Body of pancreas (tissue), 4 donors: ENCODE measurements at regions not wholly inside any gene's neighbourhood (a gene's known extent, or its start where the extent isn't known, plus 50 kb on each side); places are given as distances from the start of the nearest gene placed in this dataset.
A peak's percentile ranks its signal among the peaks of the same experiment; 100 is the strongest.

Experiments used
- ATAC-seq: fragments of 150-250 bp; one replicate; pipeline ENCODE4 v1.9.1; 2016
- DNase-seq, 4 donors: peaks; one replicate each; pipeline ENCODE4 v3.0.0-alpha.2; 2019
- H3K27ac ChIP-seq, 4 donors: fragments of 200-600 bp; sonication (generic); 1 replicate in 3 of 4; 2 replicates in 1 of 4; pipeline versions ENCODE4 v1.5.1 to v1.6.1; 2016 to 2019; ENCODE audit warnings: mild to moderate bottlenecking in 1 of 4, mixed read lengths in 1 of 4, moderate library complexity in 1 of 4
- H3K27me3 ChIP-seq, 2 donors: fragments of 200-600 bp; sonication (generic); one replicate each; pipeline ENCODE4 v1.6.0; 2016; ENCODE audit warnings: mild to moderate bottlenecking in 1 of 2
- H3K36me3 ChIP-seq, 2 donors: fragments of 200-600 bp; sonication (generic); replicated peaks in 1 of 2; 2 replicates each; pipeline ENCODE4 v1.5.1; 2016; ENCODE audit warnings: low read depth in 2 of 2; ENCODE audit not compliant: insufficient read depth in 1 of 2
- H3K4me1 ChIP-seq: fragments of 200-600 bp; sonication (generic); one replicate; pipeline ENCODE4 v1.6.0; 2016
- H3K4me3 ChIP-seq, 2 donors: fragments of 200-600 bp; sonication (generic); 1 replicate in 1 of 2; 2 replicates in 1 of 2; pipeline ENCODE4 v1.5.1; 2016 to 2019
- H3K9me3 ChIP-seq, 3 donors: fragments of 200-600 bp; sonication (generic); 1 replicate in 2 of 3; 2 replicates in 1 of 3; pipeline ENCODE4 v1.5.1; 2016
- POLR2A ChIP-seq, 3 donors: fragments of 450-650 bp; IDR thresholded peaks; one replicate each; pipeline ENCODE4 v1.6.1; 2016; ENCODE audit warnings: antibody characterized with exemption in 3 of 3, mild to moderate bottlenecking in 2 of 3
- WGBS, 2 donors: methylation state at CpG; one replicate each; pipeline ENCODE4 v1.1.5; 2017; 5-methylcytosine and 5-hydroxymethylcytosine counted together
- intact Hi-C: fragments of 100-400 bp; cut with DNase I; formaldehyde crosslinking; loops from one replicate; pipeline ENCODE4 v1.15.1; 2023
- TF ChIP-seq, protein P1 (sequence below), 7 experiments: fragments of 450-650 bp in 4 of 7; fragments of 200-600 bp in 3 of 7; sonication (generic) in 3 of 7; IDR thresholded peaks; one replicate each; pipeline ENCODE4 v1.5.1; 2016 to 2019; ENCODE audit warnings: antibody characterized with exemption in 7 of 7

DNA sequence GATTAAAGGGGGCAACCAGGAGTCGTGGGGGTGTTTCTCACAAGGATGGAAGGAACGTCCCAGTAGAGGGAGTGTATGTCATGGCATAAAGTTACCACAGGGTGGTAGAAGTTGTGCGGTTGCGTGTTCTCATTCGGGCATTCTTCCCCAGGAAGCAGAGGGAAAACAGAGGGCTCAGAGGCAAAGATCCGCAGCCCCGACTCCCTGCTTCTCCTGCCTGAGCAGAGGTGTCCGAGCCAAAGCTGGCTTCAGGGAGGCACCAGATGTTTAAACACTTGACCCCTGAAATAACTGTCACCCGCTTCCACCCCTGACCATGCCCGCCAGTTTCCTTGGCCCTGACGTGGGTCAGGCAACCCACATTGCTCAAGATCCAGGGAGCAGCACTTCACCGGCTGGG is 83.7 kb downstream of the EN1 start:
- Histone ChIP-seq H3K9me3 (no peaks in the 10 kb centered on the region), H3K4me1 (peaks cover 9% of the 10 kb centered on the region), H3K27me3 (no peaks in the 10 kb centered on the region), H3K36me3 (no peaks in the 10 kb centered on the region), H3K4me3 (no peak overlapping the region), H3K27ac (no peak overlapping the region)
- TF ChIP-seq, protein P1, sequence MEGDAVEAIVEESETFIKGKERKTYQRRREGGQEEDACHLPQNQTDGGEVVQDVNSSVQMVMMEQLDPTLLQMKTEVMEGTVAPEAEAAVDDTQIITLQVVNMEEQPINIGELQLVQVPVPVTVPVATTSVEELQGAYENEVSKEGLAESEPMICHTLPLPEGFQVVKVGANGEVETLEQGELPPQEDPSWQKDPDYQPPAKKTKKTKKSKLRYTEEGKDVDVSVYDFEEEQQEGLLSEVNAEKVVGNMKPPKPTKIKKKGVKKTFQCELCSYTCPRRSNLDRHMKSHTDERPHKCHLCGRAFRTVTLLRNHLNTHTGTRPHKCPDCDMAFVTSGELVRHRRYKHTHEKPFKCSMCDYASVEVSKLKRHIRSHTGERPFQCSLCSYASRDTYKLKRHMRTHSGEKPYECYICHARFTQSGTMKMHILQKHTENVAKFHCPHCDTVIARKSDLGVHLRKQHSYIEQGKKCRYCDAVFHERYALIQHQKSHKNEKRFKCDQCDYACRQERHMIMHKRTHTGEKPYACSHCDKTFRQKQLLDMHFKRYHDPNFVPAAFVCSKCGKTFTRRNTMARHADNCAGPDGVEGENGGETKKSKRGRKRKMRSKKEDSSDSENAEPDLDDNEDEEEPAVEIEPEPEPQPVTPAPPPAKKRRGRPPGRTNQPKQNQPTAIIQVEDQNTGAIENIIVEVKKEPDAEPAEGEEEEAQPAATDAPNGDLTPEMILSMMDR (IDR thresholded peaks at IDR 0.05): no peak
- TF ChIP-seq POLR2A (IDR thresholded peaks at IDR 0.05): no peak
- DNase-seq (no peak), ATAC-seq (no peak)
- intact Hi-C loops: no loop called here
- 58 to 71% methylated on average over 12 of the region's 12 CpGs for WGBS, 2 donors

DNA sequence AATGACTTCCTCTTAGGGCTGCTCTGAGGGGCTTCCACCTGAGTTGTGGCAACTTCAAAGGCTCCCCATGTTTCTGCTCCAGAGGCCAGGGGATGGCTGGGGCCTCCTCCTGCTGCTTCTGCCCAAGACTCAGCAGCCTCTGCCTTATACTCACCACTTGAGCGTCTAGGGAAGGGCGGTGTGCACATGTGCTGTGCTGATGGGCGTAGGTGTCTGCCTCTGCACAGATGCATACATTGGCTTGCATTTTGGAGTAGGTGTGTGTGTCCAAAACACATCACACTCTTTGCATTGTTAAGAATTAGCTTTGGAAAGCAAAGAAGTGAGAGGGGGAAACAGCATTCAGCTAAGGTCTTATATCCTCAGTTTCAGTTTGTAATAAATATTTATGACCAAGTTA is 85.2 kb downstream of the EN1 start:
- Histone ChIP-seq H3K36me3 (no peaks in the 10 kb centered on the region), H3K9me3 (no peaks in the 10 kb centered on the region), H3K27me3 (no peaks in the 10 kb centered on the region), H3K4me3 (no peak overlapping the region), H3K27ac (no peak overlapping the region), H3K4me1 (no peaks in the 10 kb centered on the region)
- no peak for ATAC-seq
- 87 to 92% methylated on average over 3 of the region's 3 CpGs for WGBS, 2 donors
- no peak for DNase-seq
- TF ChIP-seq, protein P1 (IDR thresholded peaks at IDR 0.05): no peak
- no peak for TF ChIP-seq POLR2A (IDR thresholded peaks at IDR 0.05)
- intact Hi-C loops: no loop called here

DNA sequence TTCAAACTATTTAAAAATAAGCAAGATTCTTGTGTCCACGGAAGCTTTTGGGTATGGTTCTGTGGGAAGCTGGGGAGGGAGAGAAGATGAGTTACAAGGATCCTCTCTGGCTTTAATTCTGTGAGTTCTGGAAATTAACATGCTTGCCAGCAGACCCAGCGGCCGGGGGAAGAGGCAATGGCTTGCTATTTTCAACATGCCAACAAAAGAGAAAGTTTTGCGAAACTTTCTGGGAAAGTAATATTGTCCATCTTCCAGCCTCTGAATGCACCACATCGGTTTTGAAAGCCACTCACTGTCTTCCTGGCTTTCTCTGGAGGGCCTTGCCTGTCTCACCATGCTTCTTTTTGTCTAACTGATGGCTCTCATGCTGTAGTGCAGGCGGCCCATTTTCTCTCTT is 85.7 kb downstream of the EN1 start:
- H3K36me3 ChIP-seq: no peaks in the 10 kb centered on the region
- H3K9me3 ChIP-seq: no peaks in the 10 kb centered on the region
- DNase-seq (no peak), ATAC-seq (no peak)
- no peaks in the 10 kb centered on the region for H3K27me3 ChIP-seq
- TF ChIP-seq, protein P1 (IDR thresholded peaks at IDR 0.05): no peak
- TF ChIP-seq POLR2A (IDR thresholded peaks at IDR 0.05): no peak
- no peak overlapping the region for H3K27ac ChIP-seq
- WGBS, 2 donors: 72 to 81% methylated on average over 6 of the region's 6 CpGs
- no peak overlapping the region for H3K4me3 ChIP-seq
- intact Hi-C loops: no loop called here
- H3K4me1 ChIP-seq: no peaks in the 10 kb centered on the region

DNA sequence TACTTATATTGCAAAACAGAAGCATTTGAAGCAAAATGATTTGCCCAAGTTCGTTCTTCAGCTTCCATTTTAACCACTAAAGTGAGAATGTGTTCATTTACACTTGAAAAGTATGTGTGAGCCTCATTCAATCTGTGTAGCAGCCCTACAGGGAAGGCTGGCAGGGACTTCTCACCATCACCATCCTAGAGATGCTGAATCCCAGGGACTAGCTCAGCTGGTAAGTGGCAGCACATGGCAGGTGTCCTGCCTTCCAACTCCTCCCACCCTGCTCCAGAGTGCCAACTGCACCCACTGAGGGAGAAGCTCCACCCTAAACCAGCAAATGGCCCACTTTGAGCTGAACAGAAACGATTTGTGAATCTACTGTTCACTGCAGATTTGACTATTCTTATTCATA is 91.5 kb downstream of the EN1 start:
- TF ChIP-seq, protein P1 (IDR thresholded peaks at IDR 0.05): no peak
- no peaks in the 10 kb centered on the region for H3K27me3 ChIP-seq
- no peak for DNase-seq
- no peaks in the 10 kb centered on the region for H3K9me3 ChIP-seq
- no peak for ATAC-seq
- no peaks in the 10 kb centered on the region for H3K4me1 ChIP-seq
- intact Hi-C loops: no loop called here
- 38 to 53% methylated on average over 2 of the region's 2 CpGs for WGBS, 2 donors
- H3K36me3 ChIP-seq: no peaks in the 10 kb centered on the region
- H3K27ac ChIP-seq: peak overlapping the region in 2 of 4 donors; percentile 0 to 14
- H3K4me3 ChIP-seq: no peak overlapping the region

DNA sequence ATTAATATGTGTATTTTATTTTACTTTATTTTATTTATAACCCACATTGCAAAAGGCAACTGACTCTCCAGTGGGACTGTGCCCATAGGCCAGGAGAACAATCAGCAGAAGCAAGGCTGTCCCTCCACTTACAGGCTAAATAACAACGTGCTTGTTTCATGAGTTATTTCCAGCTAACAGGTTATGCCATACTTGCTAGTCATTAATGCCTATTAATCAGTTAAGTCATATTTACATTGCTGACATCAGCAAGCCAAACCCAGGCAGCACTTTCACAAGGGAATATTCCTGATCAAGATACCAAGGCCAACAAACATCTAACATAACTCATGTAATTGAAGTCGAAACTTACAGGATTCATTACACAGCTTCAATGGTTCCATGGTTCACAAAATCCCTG is 92.1 kb downstream of the EN1 start:
- ATAC-seq (peak; percentile 55), DNase-seq (peak in 1 of 4 donors; percentile 5)
- WGBS, 2 donors: 26 to 29% methylated on average over 2 of the region's 2 CpGs
- intact Hi-C loops: no loop called here
- TF ChIP-seq, protein P1 (IDR thresholded peaks at IDR 0.05): no peak
- TF ChIP-seq POLR2A (IDR thresholded peaks at IDR 0.05): no peak
- Histone ChIP-seq H3K27me3 (no peaks in the 10 kb centered on the region), H3K9me3 (no peaks in the 10 kb centered on the region), H3K36me3 (no peaks in the 10 kb centered on the region), H3K27ac (peak overlapping the region in 2 of 4 donors; percentile 0 to 14), H3K4me1 (no peaks in the 10 kb centered on the region), H3K4me3 (no peak overlapping the region)
